ENCODE measurements at regions not wholly inside any gene's neighbourhood (a gene's known extent, or its start where the extent isn't known, plus 50 kb on each side); places are given as distances from the start of the nearest gene placed in this dataset.

- TF ChIP-seq, protein P1, sequence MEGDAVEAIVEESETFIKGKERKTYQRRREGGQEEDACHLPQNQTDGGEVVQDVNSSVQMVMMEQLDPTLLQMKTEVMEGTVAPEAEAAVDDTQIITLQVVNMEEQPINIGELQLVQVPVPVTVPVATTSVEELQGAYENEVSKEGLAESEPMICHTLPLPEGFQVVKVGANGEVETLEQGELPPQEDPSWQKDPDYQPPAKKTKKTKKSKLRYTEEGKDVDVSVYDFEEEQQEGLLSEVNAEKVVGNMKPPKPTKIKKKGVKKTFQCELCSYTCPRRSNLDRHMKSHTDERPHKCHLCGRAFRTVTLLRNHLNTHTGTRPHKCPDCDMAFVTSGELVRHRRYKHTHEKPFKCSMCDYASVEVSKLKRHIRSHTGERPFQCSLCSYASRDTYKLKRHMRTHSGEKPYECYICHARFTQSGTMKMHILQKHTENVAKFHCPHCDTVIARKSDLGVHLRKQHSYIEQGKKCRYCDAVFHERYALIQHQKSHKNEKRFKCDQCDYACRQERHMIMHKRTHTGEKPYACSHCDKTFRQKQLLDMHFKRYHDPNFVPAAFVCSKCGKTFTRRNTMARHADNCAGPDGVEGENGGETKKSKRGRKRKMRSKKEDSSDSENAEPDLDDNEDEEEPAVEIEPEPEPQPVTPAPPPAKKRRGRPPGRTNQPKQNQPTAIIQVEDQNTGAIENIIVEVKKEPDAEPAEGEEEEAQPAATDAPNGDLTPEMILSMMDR (tag by site-specific recombination; IDR thresholded peaks at IDR 0.05), result no peak
- TF ChIP-seq ZNF501 (tag by site-specific recombination; IDR thresholded peaks at IDR 0.05) (no peak), PRDM4 (tag by site-specific recombination; IDR thresholded peaks at IDR 0.05) (no peak), ZBTB17 (tag by site-specific recombination; IDR thresholded peaks at IDR 0.05) (no peak), ZNF558 (tag by site-specific recombination; IDR thresholded peaks at IDR 0.05) (no peak)
- TF ChIP-seq, protein P2, sequence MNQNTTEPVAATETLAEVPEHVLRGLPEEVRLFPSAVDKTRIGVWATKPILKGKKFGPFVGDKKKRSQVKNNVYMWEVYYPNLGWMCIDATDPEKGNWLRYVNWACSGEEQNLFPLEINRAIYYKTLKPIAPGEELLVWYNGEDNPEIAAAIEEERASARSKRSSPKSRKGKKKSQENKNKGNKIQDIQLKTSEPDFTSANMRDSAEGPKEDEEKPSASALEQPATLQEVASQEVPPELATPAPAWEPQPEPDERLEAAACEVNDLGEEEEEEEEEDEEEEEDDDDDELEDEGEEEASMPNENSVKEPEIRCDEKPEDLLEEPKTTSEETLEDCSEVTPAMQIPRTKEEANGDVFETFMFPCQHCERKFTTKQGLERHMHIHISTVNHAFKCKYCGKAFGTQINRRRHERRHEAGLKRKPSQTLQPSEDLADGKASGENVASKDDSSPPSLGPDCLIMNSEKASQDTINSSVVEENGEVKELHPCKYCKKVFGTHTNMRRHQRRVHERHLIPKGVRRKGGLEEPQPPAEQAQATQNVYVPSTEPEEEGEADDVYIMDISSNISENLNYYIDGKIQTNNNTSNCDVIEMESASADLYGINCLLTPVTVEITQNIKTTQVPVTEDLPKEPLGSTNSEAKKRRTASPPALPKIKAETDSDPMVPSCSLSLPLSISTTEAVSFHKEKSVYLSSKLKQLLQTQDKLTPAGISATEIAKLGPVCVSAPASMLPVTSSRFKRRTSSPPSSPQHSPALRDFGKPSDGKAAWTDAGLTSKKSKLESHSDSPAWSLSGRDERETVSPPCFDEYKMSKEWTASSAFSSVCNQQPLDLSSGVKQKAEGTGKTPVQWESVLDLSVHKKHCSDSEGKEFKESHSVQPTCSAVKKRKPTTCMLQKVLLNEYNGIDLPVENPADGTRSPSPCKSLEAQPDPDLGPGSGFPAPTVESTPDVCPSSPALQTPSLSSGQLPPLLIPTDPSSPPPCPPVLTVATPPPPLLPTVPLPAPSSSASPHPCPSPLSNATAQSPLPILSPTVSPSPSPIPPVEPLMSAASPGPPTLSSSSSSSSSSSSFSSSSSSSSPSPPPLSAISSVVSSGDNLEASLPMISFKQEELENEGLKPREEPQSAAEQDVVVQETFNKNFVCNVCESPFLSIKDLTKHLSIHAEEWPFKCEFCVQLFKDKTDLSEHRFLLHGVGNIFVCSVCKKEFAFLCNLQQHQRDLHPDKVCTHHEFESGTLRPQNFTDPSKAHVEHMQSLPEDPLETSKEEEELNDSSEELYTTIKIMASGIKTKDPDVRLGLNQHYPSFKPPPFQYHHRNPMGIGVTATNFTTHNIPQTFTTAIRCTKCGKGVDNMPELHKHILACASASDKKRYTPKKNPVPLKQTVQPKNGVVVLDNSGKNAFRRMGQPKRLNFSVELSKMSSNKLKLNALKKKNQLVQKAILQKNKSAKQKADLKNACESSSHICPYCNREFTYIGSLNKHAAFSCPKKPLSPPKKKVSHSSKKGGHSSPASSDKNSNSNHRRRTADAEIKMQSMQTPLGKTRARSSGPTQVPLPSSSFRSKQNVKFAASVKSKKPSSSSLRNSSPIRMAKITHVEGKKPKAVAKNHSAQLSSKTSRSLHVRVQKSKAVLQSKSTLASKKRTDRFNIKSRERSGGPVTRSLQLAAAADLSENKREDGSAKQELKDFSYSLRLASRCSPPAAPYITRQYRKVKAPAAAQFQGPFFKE (tag by site-specific recombination; IDR thresholded peaks at IDR 0.05; ENCODE audit: borderline replicate concordance), result no peak
Measured at GRCh38 chr3:89971329-89971728, 863.9 kb downstream of the EPHA3 start.

Data from HEK293 (cell line).